Common myeloid progenitor, CD34-positive (primary cell): ENCODE measurements at regions not wholly inside any gene's neighbourhood (a gene's known extent, or its start where the extent isn't known, plus 50 kb on each side); places are given as distances from the start of the nearest gene placed in this dataset.

ENCODE experiments used
- CTCF ChIA-PET: fragments of 350-600 bp; sonication (Branson Sonifier 250); formaldehyde crosslinking; loops from one replicate; lab custom pipeline; 2021; ENCODE audit warnings: antibody characterized with exemption; lab: Charles Lee
- POLR2A ChIA-PET: fragments of 350-600 bp; sonication (Branson Sonifier 250); formaldehyde crosslinking; loops from one replicate; lab custom pipeline; 2021; ENCODE audit warnings: antibody characterized with exemption; lab: Charles Lee
- DNase-seq, 3 donors: peaks; one replicate each; pipeline versions ENCODE4 v3.0.0 to v3.0.0-alpha.2; 2013
- H3K27ac ChIP-seq, 2 experiments: 1 replicate in 1 of 2; 2 replicates in 1 of 2; pipeline ENCODE4 v1.7.0; 2013; ENCODE audit warnings: inconsistent platforms in 2 of 2, low read length in 2 of 2, mild to moderate bottlenecking in 2 of 2, low read depth in 1 of 2, moderate library complexity in 1 of 2; ENCODE audit not compliant: severe bottlenecking in 2 of 2, insufficient read depth in 1 of 2, poor library complexity in 1 of 2
- H3K27me3 ChIP-seq, 5 experiments: replicated peaks in 2 of 5; 1 replicate in 3 of 5; 2 replicates in 2 of 5; pipeline versions ENCODE4 v1.6.1 to v1.7.0; 2013; ENCODE audit warnings: low read length in 4 of 5, mild to moderate bottlenecking in 2 of 5, moderate library complexity in 2 of 5, inconsistent platforms in 1 of 5; ENCODE audit not compliant: insufficient read depth in 5 of 5, control insufficient read depth in 4 of 5
- H3K36me3 ChIP-seq, 4 experiments: 1 replicate in 2 of 4; 2 replicates in 2 of 4; pipeline versions ENCODE4 v1.6.1 to v1.7.0; 2013; ENCODE audit warnings: low read length in 3 of 4, control low read depth in 1 of 4, mild to moderate bottlenecking in 1 of 4; ENCODE audit not compliant: control insufficient read depth in 4 of 4, insufficient read depth in 4 of 4
- H3K4me1 ChIP-seq, 4 experiments: 1 replicate in 3 of 4; 2 replicates in 1 of 4; pipeline versions ENCODE4 v1.6.1 to v1.7.1; 2013; ENCODE audit warnings: low read length in 3 of 4, mild to moderate bottlenecking in 3 of 4, control low read depth in 1 of 4, inconsistent platforms in 1 of 4, moderate library complexity in 1 of 4; ENCODE audit not compliant: control insufficient read depth in 4 of 4, insufficient read depth in 4 of 4; ENCODE audit errors: control extremely low read depth in 1 of 4
- H3K4me3 ChIP-seq, 7 experiments: 1 replicate in 4 of 7; 2 replicates in 3 of 7; pipeline versions ENCODE4 v1.5.1 to v1.7.0; 2013; ENCODE audit warnings: mild to moderate bottlenecking in 7 of 7, low read length in 6 of 7, moderate library complexity in 6 of 7, inconsistent platforms in 2 of 7, low read depth in 2 of 7, control low read depth in 1 of 7; ENCODE audit not compliant: insufficient read depth in 4 of 7, control insufficient read depth in 1 of 7; ENCODE audit errors: extremely low read depth in 1 of 7
- H3K9me3 ChIP-seq, 5 experiments: 1 replicate in 4 of 5; 2 replicates in 1 of 5; pipeline versions ENCODE4 v1.6.1 to v1.7.1; 2013; ENCODE audit warnings: low read length in 4 of 5, mild to moderate bottlenecking in 2 of 5, inconsistent platforms in 1 of 5, low read depth in 1 of 5, moderate library complexity in 1 of 5; ENCODE audit not compliant: control insufficient read depth in 4 of 5, insufficient read depth in 2 of 5; ENCODE audit errors: control extremely low read depth in 1 of 5
- WGBS: methylation state at CpG from one replicate; pipeline ENCODE4 v1.1.5; 2013; ENCODE audit not compliant: insufficient coverage; 5-methylcytosine and 5-hydroxymethylcytosine counted together

- Histone ChIP-seq H3K4me1 (no peaks in the 10 kb centered on the region), H3K9me3 (no peaks in the 10 kb centered on the region), H3K27ac (no peak overlapping the region), H3K4me3 (no peak overlapping the region), H3K27me3 (peaks cover 0 to 3% (median 0%) of the 10 kb centered on the region in 5 experiments), H3K36me3 (no peaks in the 10 kb centered on the region)
- ChIA-PET POLR2A (no interaction called here), CTCF (interaction anchor here (0.8 kb wide), 1 partner anchor 16 kb away, joined by 3 read pairs; no protein-coding TSS in a partner anchor)
- 67% methylated on average over 1 of the region's 1 CpG for WGBS
- no peak for DNase-seq
Observed at GRCh38 chr3:65177960-65178376, 490.2 kb upstream of the ADAMTS9 start.

DNA sequence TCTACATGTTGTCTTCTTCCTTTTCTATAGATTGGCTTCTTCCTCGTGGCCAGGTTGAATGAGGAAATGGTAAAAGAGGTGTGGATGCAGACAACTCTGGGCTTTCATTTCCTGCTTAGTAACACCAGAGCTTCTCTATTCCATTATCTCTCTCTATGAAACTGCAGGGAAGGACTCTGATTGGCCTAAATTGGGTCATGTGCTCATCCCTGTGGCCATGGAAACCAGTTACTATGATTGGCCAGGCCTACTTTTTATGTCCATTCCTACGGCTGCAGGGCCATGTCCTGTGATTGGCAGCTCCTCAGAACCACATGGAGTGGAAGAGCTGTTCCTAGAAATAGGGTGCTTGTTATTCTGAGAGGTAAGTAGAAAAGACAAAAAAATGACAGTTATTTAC is 486.9 kb upstream of the ADAMTS9 start:
- WGBS, result no CpG with 5 or more reads among the region's 2 CpGs
- H3K4me1 ChIP-seq, result no peaks in the 10 kb centered on the region
- POLR2A ChIA-PET, result no interaction called here
- H3K27me3 ChIP-seq, result peaks cover 0 to 3% (median 0%) of the 10 kb centered on the region in 5 experiments
- CTCF ChIA-PET, result no interaction called here
- DNase-seq, result no peak
- no peaks in the 10 kb centered on the region for H3K9me3 ChIP-seq
- H3K4me3 ChIP-seq, result no peak overlapping the region
- no peak overlapping the region for H3K27ac ChIP-seq
- no peaks in the 10 kb centered on the region for H3K36me3 ChIP-seq

DNA sequence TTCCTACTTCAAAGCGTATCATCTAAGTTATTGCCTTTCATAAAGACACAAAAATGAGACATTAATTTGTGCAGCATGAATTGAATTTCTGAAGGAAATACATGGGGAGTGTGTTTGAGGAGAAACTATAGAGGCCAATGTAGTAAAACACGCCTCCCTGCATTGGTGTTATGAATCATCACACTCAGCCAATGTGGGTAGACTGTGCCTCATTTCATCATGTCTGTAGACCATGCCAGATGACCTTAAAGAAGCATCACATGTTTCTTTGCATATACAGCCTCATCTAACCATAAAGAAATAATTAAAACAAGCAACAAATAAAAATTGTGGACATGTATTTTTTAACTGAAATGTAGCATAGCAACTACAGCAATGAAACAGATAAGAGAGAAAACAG is 486.0 kb upstream of the ADAMTS9 start:
- DNase-seq, result no peak
- peaks cover 0 to 3% (median 0%) of the 10 kb centered on the region in 5 experiments for H3K27me3 ChIP-seq
- H3K36me3 ChIP-seq, result no peaks in the 10 kb centered on the region
- H3K27ac ChIP-seq, result no peak overlapping the region
- no peaks in the 10 kb centered on the region for H3K4me1 ChIP-seq
- ChIA-PET CTCF (no interaction called here), POLR2A (no interaction called here)
- H3K4me3 ChIP-seq, result no peak overlapping the region
- 100% methylated on average over 1 of the region's 2 CpGs for WGBS
- no peaks in the 10 kb centered on the region for H3K9me3 ChIP-seq

- POLR2A ChIA-PET, result no interaction called here
- no peaks in the 10 kb centered on the region for H3K9me3 ChIP-seq
- DNase-seq, result no peak
- H3K27me3 ChIP-seq, result no peaks in the 10 kb centered on the region
- CTCF ChIA-PET, result interaction anchor here (1.4 to 1.5 kb wide), 2 partner anchors 640 to 642 kb away, joined by 3 to 5 read pairs; no protein-coding TSS in a partner anchor
- 95% methylated on average over 5 of the region's 5 CpGs for WGBS
- H3K4me1 ChIP-seq, result no peaks in the 10 kb centered on the region
- H3K36me3 ChIP-seq, result no peaks in the 10 kb centered on the region
- H3K4me3 ChIP-seq, result no peak overlapping the region
- no peak overlapping the region for H3K27ac ChIP-seq
Observed at GRCh38 chr3:65172209-65172608, 484.4 kb upstream of the ADAMTS9 start.

DNA sequence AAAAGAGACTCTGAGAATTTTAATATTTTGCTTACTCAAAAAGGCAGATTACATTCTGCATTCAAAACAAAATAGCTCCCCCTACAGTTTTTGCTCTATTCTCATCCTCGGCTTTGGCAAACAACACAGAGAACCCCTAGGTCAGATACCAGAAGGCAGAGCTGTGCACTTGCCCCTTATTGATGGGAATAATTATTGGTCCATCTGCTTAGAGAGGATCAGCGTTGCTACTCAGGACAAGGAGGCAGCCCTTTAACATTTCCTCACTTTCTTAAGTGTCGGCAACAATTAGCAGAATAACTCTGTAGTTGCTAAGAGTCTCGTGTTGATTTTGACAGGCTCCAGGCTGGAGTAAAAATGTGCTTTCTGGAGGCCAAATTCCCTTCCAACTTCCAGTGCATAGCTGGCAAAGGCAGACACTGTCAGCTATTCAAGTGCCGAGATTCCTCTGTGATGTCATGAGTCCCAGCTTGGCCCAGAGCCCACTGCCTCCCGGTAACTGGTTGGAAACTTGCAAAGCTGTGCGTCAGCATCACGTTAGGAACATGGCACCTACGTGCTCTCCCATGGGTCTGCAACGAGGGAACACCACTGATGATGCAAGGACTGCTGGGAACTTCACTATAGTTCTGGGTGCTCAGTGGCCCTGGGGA is 482.7 kb upstream of the ADAMTS9 start:
- no peaks in the 10 kb centered on the region for H3K9me3 ChIP-seq
- POLR2A ChIA-PET, result no interaction called here
- H3K4me1 ChIP-seq, result no peaks in the 10 kb centered on the region
- DNase-seq, result peak in 1 of 3 donors; percentile 1
- H3K27ac ChIP-seq, result no peak overlapping the region
- CTCF ChIA-PET, result interaction anchor here (0.6 to 2.5 kb wide), 2 partner anchors 637 to 706 kb away, joined by 3 to 9 read pairs; no protein-coding TSS in a partner anchor
- no peaks in the 10 kb centered on the region for H3K36me3 ChIP-seq
- 90% methylated on average over 9 of the region's 10 CpGs for WGBS
- H3K27me3 ChIP-seq, result no peaks in the 10 kb centered on the region
- H3K4me3 ChIP-seq, result no peak overlapping the region

- no peaks in the 10 kb centered on the region for H3K27me3 ChIP-seq
- CTCF ChIA-PET, result interaction anchor here (0.6 to 2.5 kb wide), 2 partner anchors 636 to 707 kb away, joined by 3 to 9 read pairs; no protein-coding TSS in a partner anchor
- no peak overlapping the region for H3K4me3 ChIP-seq
- H3K9me3 ChIP-seq, result no peaks in the 10 kb centered on the region
- POLR2A ChIA-PET, result no interaction called here
- DNase-seq, result no peak
- H3K36me3 ChIP-seq, result no peaks in the 10 kb centered on the region
- no CpG with 5 or more reads among the region's 3 CpGs for WGBS
- no peaks in the 10 kb centered on the region for H3K4me1 ChIP-seq
- H3K27ac ChIP-seq, result no peak overlapping the region
Observed at GRCh38 chr3:65169961-65170360, 482.2 kb upstream of the ADAMTS9 start.

GRCh38 chr3:65168547-65168946 is 480.7 kb upstream of the ADAMTS9 start:
- CTCF ChIA-PET, result no interaction called here
- Histone ChIP-seq H3K4me3 (no peak overlapping the region), H3K27me3 (no peaks in the 10 kb centered on the region), H3K4me1 (no peaks in the 10 kb centered on the region), H3K9me3 (no peaks in the 10 kb centered on the region), H3K36me3 (no peaks in the 10 kb centered on the region), H3K27ac (no peak overlapping the region)
- no peak for DNase-seq
- POLR2A ChIA-PET, result no interaction called here
- whole genome bisulfite sequencing, result 33% methylated on average over 1 of the region's 4 CpGs
